ENCODE measurements at regions not wholly inside any gene's neighbourhood (a gene's known extent, or its start where the extent isn't known, plus 50 kb on each side); places are given as distances from the start of the nearest gene placed in this dataset.

DNA sequence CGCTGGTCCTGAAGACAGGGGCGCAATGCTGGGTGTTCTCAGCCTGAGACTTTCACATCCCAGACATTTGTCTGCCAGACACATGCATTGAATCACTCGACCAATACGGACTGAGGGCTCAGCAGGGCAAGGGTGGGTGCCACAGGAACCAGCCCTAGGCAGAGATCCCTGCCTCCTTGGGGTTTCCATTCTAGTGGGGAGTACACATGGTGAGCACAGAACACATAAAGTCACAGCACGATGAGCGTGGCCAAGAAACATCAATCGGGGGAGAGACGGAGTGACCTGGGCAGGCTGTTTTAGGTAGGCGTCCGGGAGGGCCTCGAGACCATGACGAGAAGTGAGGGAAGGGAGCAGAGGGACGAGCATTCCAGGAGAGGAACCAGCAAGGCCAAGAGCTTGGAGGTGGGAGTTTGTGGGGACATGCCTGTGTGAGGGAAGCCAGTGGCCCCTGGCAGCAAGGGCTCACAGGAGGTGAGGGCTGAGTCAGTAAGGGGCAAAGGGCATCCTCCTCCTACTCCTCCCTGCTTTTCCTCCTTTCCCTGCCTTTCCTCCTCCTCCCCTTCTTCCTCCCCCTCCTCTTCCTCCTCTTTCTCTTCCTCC is 126.3 kb upstream of the PEG3 start:
- TF ChIP-seq, protein P1, sequence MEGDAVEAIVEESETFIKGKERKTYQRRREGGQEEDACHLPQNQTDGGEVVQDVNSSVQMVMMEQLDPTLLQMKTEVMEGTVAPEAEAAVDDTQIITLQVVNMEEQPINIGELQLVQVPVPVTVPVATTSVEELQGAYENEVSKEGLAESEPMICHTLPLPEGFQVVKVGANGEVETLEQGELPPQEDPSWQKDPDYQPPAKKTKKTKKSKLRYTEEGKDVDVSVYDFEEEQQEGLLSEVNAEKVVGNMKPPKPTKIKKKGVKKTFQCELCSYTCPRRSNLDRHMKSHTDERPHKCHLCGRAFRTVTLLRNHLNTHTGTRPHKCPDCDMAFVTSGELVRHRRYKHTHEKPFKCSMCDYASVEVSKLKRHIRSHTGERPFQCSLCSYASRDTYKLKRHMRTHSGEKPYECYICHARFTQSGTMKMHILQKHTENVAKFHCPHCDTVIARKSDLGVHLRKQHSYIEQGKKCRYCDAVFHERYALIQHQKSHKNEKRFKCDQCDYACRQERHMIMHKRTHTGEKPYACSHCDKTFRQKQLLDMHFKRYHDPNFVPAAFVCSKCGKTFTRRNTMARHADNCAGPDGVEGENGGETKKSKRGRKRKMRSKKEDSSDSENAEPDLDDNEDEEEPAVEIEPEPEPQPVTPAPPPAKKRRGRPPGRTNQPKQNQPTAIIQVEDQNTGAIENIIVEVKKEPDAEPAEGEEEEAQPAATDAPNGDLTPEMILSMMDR (IDR thresholded peaks at IDR 0.05), result no peak
- no peak for TF ChIP-seq ZFX (IDR thresholded peaks at IDR 0.05; ENCODE audit: borderline replicate concordance)

All from 22Rv1 (cell line).